Osteoblast (primary cell): ENCODE measurements at regions not wholly inside any gene's neighbourhood (a gene's known extent, or its start where the extent isn't known, plus 50 kb on each side); places are given as distances from the start of the nearest gene placed in this dataset.

Experiments used
- DNase-seq: peaks from one replicate; pipeline ENCODE4 v3.0.0; 2011; ENCODE audit warnings: low spot score, mixed read lengths; ENCODE audit not compliant: insufficient read length; ENCODE audit errors: missing footprints
- H2AFZ ChIP-seq: 2 replicates; pipeline ENCODE4 v1.6.0; 2011; ENCODE audit warnings: mild to moderate bottlenecking, low read length
- H3K27ac ChIP-seq: 2 replicates; pipeline ENCODE4 v1.5.1; 2011; ENCODE audit warnings: mild to moderate bottlenecking, low read depth, low read length, moderate library complexity
- H3K27me3 ChIP-seq: 2 replicates; pipeline ENCODE4 v1.6.0; 2012; ENCODE audit warnings: mild to moderate bottlenecking, control low read depth, inconsistent platforms, low read length, moderate library complexity; ENCODE audit not compliant: insufficient read depth
- H3K36me3 ChIP-seq: 2 replicates; pipeline ENCODE4 v1.5.1; 2011; ENCODE audit warnings: mild to moderate bottlenecking, low read length, control low read depth, moderate library complexity; ENCODE audit not compliant: insufficient read depth
- H3K4me1 ChIP-seq: 2 replicates; pipeline ENCODE4 v1.5.1; 2011; ENCODE audit warnings: mild to moderate bottlenecking, low read length, control low read depth, moderate library complexity; ENCODE audit not compliant: insufficient read depth
- H3K4me2 ChIP-seq: 2 replicates; pipeline ENCODE4 v1.6.0; 2011; ENCODE audit warnings: mild to moderate bottlenecking, low read length; ENCODE audit not compliant: insufficient read depth
- H3K4me3 ChIP-seq: fragments of 200-600 bp; sonication (generic); 3 replicates; pipeline ENCODE4 v1.5.1; 2012; ENCODE audit warnings: mild to moderate bottlenecking, low read length, inconsistent platforms; ENCODE audit not compliant: insufficient read depth
- H3K79me2 ChIP-seq: 2 replicates; pipeline ENCODE4 v1.6.0; 2012; ENCODE audit warnings: mild to moderate bottlenecking, low read length, control low read depth, inconsistent platforms; ENCODE audit not compliant: insufficient read depth
- H3K9me3 ChIP-seq: 2 replicates; pipeline ENCODE4 v1.5.1; 2011; ENCODE audit warnings: low read depth, low read length, control low read depth
- H4K20me1 ChIP-seq: 2 replicates; pipeline ENCODE4 v1.6.0; 2012; ENCODE audit warnings: mild to moderate bottlenecking, low read length, control low read depth; ENCODE audit not compliant: insufficient read depth
- CTCF ChIP-seq: IDR thresholded peaks from 2 replicates; pipeline ENCODE4 v1.5.1; 2011; ENCODE audit warnings: mild to moderate bottlenecking, low read depth, low read length, moderate library complexity; ENCODE audit errors: extremely low read depth

GRCh38 chr7:24365606-24366005 is 81.6 kb downstream of the NPY start:
- Histone ChIP-seq H2AFZ (no peak overlapping the region), H4K20me1 (no peaks in the 10 kb centered on the region), H3K36me3 (no peaks in the 10 kb centered on the region), H3K27ac (no peak overlapping the region), H3K9me3 (no peaks in the 10 kb centered on the region), H3K27me3 (no peaks in the 10 kb centered on the region), H3K4me2 (no peak overlapping the region), H3K4me1 (no peaks in the 10 kb centered on the region), H3K4me3 (no peak overlapping the region), H3K79me2 (no peaks in the 10 kb centered on the region)
- TF ChIP-seq CTCF = no peak
- DNase-seq = no peak

- H4K20me1 ChIP-seq = no peaks in the 10 kb centered on the region
- no peak overlapping the region for H3K27ac ChIP-seq
- TF ChIP-seq CTCF = no peak
- H3K27me3 ChIP-seq = no peaks in the 10 kb centered on the region
- no peaks in the 10 kb centered on the region for H3K4me1 ChIP-seq
- no peak overlapping the region for H2AFZ ChIP-seq
- H3K36me3 ChIP-seq = no peaks in the 10 kb centered on the region
- no peak overlapping the region for H3K4me2 ChIP-seq
- no peaks in the 10 kb centered on the region for H3K79me2 ChIP-seq
- no peak overlapping the region for H3K4me3 ChIP-seq
- H3K9me3 ChIP-seq = no peaks in the 10 kb centered on the region
- DNase-seq = no peak
These were observed 82.9 kb downstream of the NPY start for GRCh38 chr7:24366876-24367275.

GRCh38 chr7:24368161-24368560 is 84.2 kb downstream of the NPY start:
- no peak for TF ChIP-seq CTCF
- Histone ChIP-seq H3K4me3 (no peak overlapping the region), H3K4me2 (no peak overlapping the region), H3K27ac (no peak overlapping the region), H2AFZ (no peak overlapping the region), H3K9me3 (no peaks in the 10 kb centered on the region), H3K79me2 (no peaks in the 10 kb centered on the region), H3K27me3 (no peaks in the 10 kb centered on the region), H3K36me3 (no peaks in the 10 kb centered on the region), H4K20me1 (no peaks in the 10 kb centered on the region), H3K4me1 (no peaks in the 10 kb centered on the region)
- DNase-seq = no peak

- no peaks in the 10 kb centered on the region for H3K36me3 ChIP-seq
- H3K79me2 ChIP-seq = no peaks in the 10 kb centered on the region
These were observed 86.6 kb downstream of the NPY start for GRCh38 chr7:24370541-24370940.

More at GRCh38 chr7:24370541-24370940, 86.6 kb downstream of the NPY start:
- DNase-seq = no peak
- Histone ChIP-seq H3K27me3 (no peaks in the 10 kb centered on the region), H2AFZ (no peak overlapping the region), H4K20me1 (no peaks in the 10 kb centered on the region), H3K4me3 (no peak overlapping the region), H3K27ac (no peak overlapping the region), H3K9me3 (no peaks in the 10 kb centered on the region), H3K4me1 (no peaks in the 10 kb centered on the region), H3K4me2 (no peak overlapping the region)
- TF ChIP-seq CTCF = no peak
